ENCODE measurements at regions not wholly inside any gene's neighbourhood (a gene's known extent, or its start where the extent isn't known, plus 50 kb on each side); places are given as distances from the start of the nearest gene placed in this dataset.

- Histone ChIP-seq H3K9ac (ENCODE audit: low read length) (no peak overlapping the region), H3K27ac (ENCODE audit: low read length) (no peak overlapping the region), H3K27me3 (ENCODE audit: low read length) (no peaks in the 10 kb centered on the region), H3K79me2 (ENCODE audit: low read length) (no peaks in the 10 kb centered on the region), H3K4me1 (ENCODE audit: insufficient read depth, low read length) (no peaks in the 10 kb centered on the region), H3K9me3 (ENCODE audit: low read length) (no peaks in the 10 kb centered on the region), H3K4me2 (ENCODE audit: low read length) (no peak overlapping the region), H4K20me1 (ENCODE audit: low read length) (no peaks in the 10 kb centered on the region), H2AFZ (ENCODE audit: low read length) (no peak overlapping the region), H3K36me3 (ENCODE audit: low read depth, low read length) (no peaks in the 10 kb centered on the region), H3K9me2 (replicated peaks; ENCODE audit: low read length) (no peaks in the 10 kb centered on the region), H3F3A (ENCODE audit: low read length, unreplicated experiment) (no peaks in the 10 kb centered on the region), H3K4me3 (ENCODE audit: low read length) (no peak overlapping the region)
- ATAC-seq (no peak), DNase-seq (no peak)
- no peak for TF ChIP-seq EZH2 (IDR thresholded peaks at IDR 0.05; ENCODE audit: low read length, unreplicated experiment)
- TF ChIP-seq CTCF (conservative IDR thresholded peaks at IDR 0.05; ENCODE audit: low read depth, low read length): no peak
- no peak for TF ChIP-seq EZH2phosphoT487 (IDR thresholded peaks at IDR 0.05; ENCODE audit: borderline replicate concordance, low read length)
- ChIA-PET CTCF (no interaction called here), POLR2A (ENCODE audit: unreplicated experiment) (no interaction called here)
- no TSS peak for BruUV-seq (replicated peaks)
- intact Hi-C loops (cut with micrococcal nuclease): no loop called here
Measured at GRCh38 chr7:98778421-98778820, 91.4 kb downstream of the TMEM130 start.

DNA sequence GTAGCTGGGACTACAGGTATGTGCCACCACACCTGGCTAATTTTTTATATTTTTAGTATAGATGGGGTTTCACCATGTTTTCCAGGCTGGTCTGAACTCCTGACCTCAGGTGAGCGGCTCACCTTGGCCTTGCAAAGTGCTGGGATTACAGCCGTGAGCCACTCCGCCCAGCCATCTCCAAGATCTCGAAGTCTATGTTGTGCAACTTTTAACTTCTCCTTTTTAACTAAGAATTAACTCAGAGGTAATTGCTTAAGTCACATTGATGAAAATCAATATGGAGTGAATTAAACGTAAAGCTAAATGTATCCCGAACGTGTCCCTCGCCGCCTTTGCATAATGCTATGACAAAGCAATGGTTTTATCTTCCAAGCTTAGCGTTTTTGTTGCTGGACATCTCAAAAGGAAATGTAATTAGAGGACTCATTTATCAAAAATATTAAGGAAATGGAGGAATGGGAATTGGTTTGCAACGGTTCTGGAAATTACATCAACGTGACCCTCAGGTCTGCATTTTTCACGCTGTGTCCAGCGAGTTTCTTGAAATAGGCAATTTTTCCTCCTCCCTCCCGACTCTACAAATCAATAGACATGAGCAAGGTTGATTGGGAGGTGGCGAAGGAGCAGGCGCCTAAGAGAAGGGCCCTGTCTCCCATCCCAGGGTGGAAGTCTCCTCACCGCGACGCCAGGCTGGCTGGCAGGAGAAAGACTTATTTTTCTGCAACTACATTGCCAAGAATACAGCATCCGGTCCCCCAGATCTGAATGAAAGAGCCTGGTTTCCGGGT lies 89.8 kb downstream of the TMEM130 start:
- ChIA-PET POLR2A (ENCODE audit: unreplicated experiment) (no interaction called here), CTCF (no interaction called here)
- Histone ChIP-seq H3K4me2 (ENCODE audit: low read length) (no peak overlapping the region), H4K20me1 (ENCODE audit: low read length) (no peaks in the 10 kb centered on the region), H3K4me3 (ENCODE audit: low read length) (no peak overlapping the region), H2AFZ (ENCODE audit: low read length) (no peak overlapping the region), H3K27ac (ENCODE audit: low read length) (no peak overlapping the region), H3K4me1 (ENCODE audit: insufficient read depth, low read length) (no peaks in the 10 kb centered on the region), H3K79me2 (ENCODE audit: low read length) (no peaks in the 10 kb centered on the region), H3F3A (ENCODE audit: low read length, unreplicated experiment) (no peaks in the 10 kb centered on the region), H3K9me3 (ENCODE audit: low read length) (no peaks in the 10 kb centered on the region), H3K27me3 (ENCODE audit: low read length) (no peaks in the 10 kb centered on the region), H3K9ac (ENCODE audit: low read length) (no peak overlapping the region), H3K9me2 (replicated peaks; ENCODE audit: low read length) (no peaks in the 10 kb centered on the region), H3K36me3 (ENCODE audit: low read depth, low read length) (no peaks in the 10 kb centered on the region)
- intact Hi-C loops (cut with micrococcal nuclease): no loop called here
- no TSS peak for BruUV-seq (replicated peaks)
- ATAC-seq: no peak
- no peak for DNase-seq
- TF ChIP-seq EZH2phosphoT487 (IDR thresholded peaks at IDR 0.05; ENCODE audit: borderline replicate concordance, low read length) (no peak), CTCF (conservative IDR thresholded peaks at IDR 0.05; ENCODE audit: low read depth, low read length) (no peak), EZH2 (IDR thresholded peaks at IDR 0.05; ENCODE audit: low read length, unreplicated experiment) (no peak)

- Histone ChIP-seq H3K9ac (ENCODE audit: low read length) (no peak overlapping the region), H3K4me1 (ENCODE audit: insufficient read depth, low read length) (no peaks in the 10 kb centered on the region), H4K20me1 (ENCODE audit: low read length) (no peaks in the 10 kb centered on the region), H3K4me2 (ENCODE audit: low read length) (no peak overlapping the region), H3K36me3 (ENCODE audit: low read depth, low read length) (no peaks in the 10 kb centered on the region), H3K4me3 (ENCODE audit: low read length) (no peak overlapping the region), H3K27ac (ENCODE audit: low read length) (no peak overlapping the region), H3K79me2 (ENCODE audit: low read length) (no peaks in the 10 kb centered on the region), H3K27me3 (ENCODE audit: low read length) (no peaks in the 10 kb centered on the region; the same call in 1 of the 2 replicates), H3K9me3 (ENCODE audit: low read length) (no peaks in the 10 kb centered on the region), H2AFZ (ENCODE audit: low read length) (no peak overlapping the region), H3K9me2 (replicated peaks; ENCODE audit: low read length) (no peaks in the 10 kb centered on the region), H3F3A (ENCODE audit: low read length, unreplicated experiment) (no peaks in the 10 kb centered on the region)
- CTCF ChIA-PET: no interaction called here
- TF ChIP-seq EZH2 (IDR thresholded peaks at IDR 0.05; ENCODE audit: low read length, unreplicated experiment) (no peak), CTCF (conservative IDR thresholded peaks at IDR 0.05; ENCODE audit: low read depth, low read length) (no peak), EZH2phosphoT487 (IDR thresholded peaks at IDR 0.05; ENCODE audit: borderline replicate concordance, low read length) (no peak)
- POLR2A ChIA-PET (ENCODE audit: unreplicated experiment): no interaction called here
- intact Hi-C loops (cut with micrococcal nuclease): no loop called here
- no peak for ATAC-seq
- BruUV-seq (replicated peaks): no TSS peak
- DNase-seq: no peak
Measured at GRCh38 chr7:98784216-98784785, 85.5 kb downstream of the TMEM130 start.

All from PC-3 (cell line).